ENCODE measurements at regions not wholly inside any gene's neighbourhood (a gene's known extent, or its start where the extent isn't known, plus 50 kb on each side); places are given as distances from the start of the nearest gene placed in this dataset.

GRCh38 chr15:95912280-95912625, 418.2 kb upstream of the NR2F2 start:
- no peak overlapping the region for H3K27ac Mint-ChIP-seq (ENCODE audit: low read depth, unreplicated experiment)
- CTCF ChIA-PET, result no interaction called here
- DNase-seq (ENCODE audit: unreplicated experiment), result no peak
- intact Hi-C loops (cut with micrococcal nuclease), result no loop called here
- H3K4me1 Mint-ChIP-seq (ENCODE audit: insufficient read depth, unreplicated experiment), result no peaks in the 10 kb centered on the region
- H3K27me3 Mint-ChIP-seq (ENCODE audit: insufficient read depth, unreplicated experiment), result no peaks in the 10 kb centered on the region
- H3K36me3 Mint-ChIP-seq (ENCODE audit: insufficient read depth, unreplicated experiment), result no peaks in the 10 kb centered on the region
- no peak for TF ChIP-seq CTCF (IDR thresholded peaks at IDR 0.05; ENCODE audit: unreplicated experiment)
- H3K9me3 Mint-ChIP-seq (ENCODE audit: unreplicated experiment), result no peaks in the 10 kb centered on the region
- no TSS peak for BruUV-seq (replicated peaks)
- no peak overlapping the region for H3K4me3 Mint-ChIP-seq (ENCODE audit: unreplicated experiment)
- POLR2A ChIA-PET, result no interaction called here

GRCh38 chr15:95912728-95913127, 417.8 kb upstream of the NR2F2 start:
- no peak for DNase-seq (ENCODE audit: unreplicated experiment)
- Mint-ChIP-seq H3K36me3 (ENCODE audit: insufficient read depth, unreplicated experiment) (no peaks in the 10 kb centered on the region), H3K27ac (ENCODE audit: low read depth, unreplicated experiment) (no peak overlapping the region), H3K4me1 (ENCODE audit: insufficient read depth, unreplicated experiment) (no peaks in the 10 kb centered on the region), H3K27me3 (ENCODE audit: insufficient read depth, unreplicated experiment) (no peaks in the 10 kb centered on the region), H3K9me3 (ENCODE audit: unreplicated experiment) (no peaks in the 10 kb centered on the region), H3K4me3 (ENCODE audit: unreplicated experiment) (no peak overlapping the region)
- POLR2A ChIA-PET, result no interaction called here
- no TSS peak for BruUV-seq (replicated peaks)
- CTCF ChIA-PET, result no interaction called here
- intact Hi-C loops (cut with micrococcal nuclease), result no loop called here
- TF ChIP-seq CTCF (IDR thresholded peaks at IDR 0.05; ENCODE audit: unreplicated experiment), result no peak

- H3K27ac Mint-ChIP-seq (ENCODE audit: low read depth, unreplicated experiment), result no peak overlapping the region
- H3K36me3 Mint-ChIP-seq (ENCODE audit: insufficient read depth, unreplicated experiment), result no peaks in the 10 kb centered on the region
- H3K27me3 Mint-ChIP-seq (ENCODE audit: insufficient read depth, unreplicated experiment), result no peaks in the 10 kb centered on the region
- H3K4me3 Mint-ChIP-seq (ENCODE audit: unreplicated experiment), result no peak overlapping the region
- intact Hi-C loops (cut with micrococcal nuclease), result no loop called here
- ChIA-PET POLR2A (interaction anchor here (1.5 kb wide), 1 partner anchor 12 kb away, joined by 4 read pairs; no protein-coding TSS in a partner anchor), CTCF (interaction anchor here (0.6 to 0.7 kb wide), 2 partner anchors 11 to 112 kb away, joined by 3 read pairs; no protein-coding TSS in a partner anchor)
- no peak for TF ChIP-seq CTCF (IDR thresholded peaks at IDR 0.05; ENCODE audit: unreplicated experiment)
- no peaks in the 10 kb centered on the region for H3K9me3 Mint-ChIP-seq (ENCODE audit: unreplicated experiment)
- no TSS peak for BruUV-seq (replicated peaks)
- DNase-seq (ENCODE audit: unreplicated experiment), result no peak
- H3K4me1 Mint-ChIP-seq (ENCODE audit: insufficient read depth, unreplicated experiment), result no peaks in the 10 kb centered on the region
Observed at GRCh38 chr15:95916568-95916967, 413.9 kb upstream of the NR2F2 start.

GRCh38 chr15:95918525-95918924, 412.0 kb upstream of the NR2F2 start:
- CTCF ChIA-PET, result no interaction called here
- intact Hi-C loops (cut with micrococcal nuclease), result no loop called here

More at GRCh38 chr15:95918525-95918924, 412.0 kb upstream of the NR2F2 start:
- no peak for TF ChIP-seq CTCF (IDR thresholded peaks at IDR 0.05; ENCODE audit: unreplicated experiment)
- Mint-ChIP-seq H3K27ac (ENCODE audit: low read depth, unreplicated experiment) (no peak overlapping the region), H3K27me3 (ENCODE audit: insufficient read depth, unreplicated experiment) (no peaks in the 10 kb centered on the region), H3K9me3 (ENCODE audit: unreplicated experiment) (no peaks in the 10 kb centered on the region), H3K4me3 (ENCODE audit: unreplicated experiment) (no peak overlapping the region), H3K4me1 (ENCODE audit: insufficient read depth, unreplicated experiment) (no peaks in the 10 kb centered on the region), H3K36me3 (ENCODE audit: insufficient read depth, unreplicated experiment) (no peaks in the 10 kb centered on the region)
- POLR2A ChIA-PET, result interaction anchor here (0.9 kb wide), 1 partner anchor 12 kb away, joined by 3 read pairs; no protein-coding TSS in a partner anchor
- DNase-seq (ENCODE audit: unreplicated experiment), result no peak
- BruUV-seq (replicated peaks), result no TSS peak

Data from MCF 10A (cell line).